K562 (cell line): ENCODE measurements at regions not wholly inside any gene's neighbourhood (a gene's known extent, or its start where the extent isn't known, plus 50 kb on each side); places are given as distances from the start of the nearest gene placed in this dataset.

Source experiments
- ATAC-seq: fragments of 200-7000 bp; cut with Tn5 transposase; 3 replicates; pipeline ENCODE4 v1.9.1; 2020; ENCODE audit warnings: moderate library complexity
- BruUV-seq: library from RNA; stranded (reverse); fragments of 400-500 nt; replicated peaks from 2 replicates; lab custom pipeline; 2021; lab: Mats Ljungman, UMichigan
- CTCF ChIA-PET: fragments of 300-600 bp; formaldehyde crosslinking; extraction: SDS; loops from one replicate; lab custom pipeline; 2021; ENCODE audit warnings: low intra/inter-chr PET ratio; lab: Yijun Ruan, JAX
- POLR2A ChIA-PET: fragments of 300-600, 350-650 bp; sonication (Branson Sonifier 250); formaldehyde crosslinking; extraction: SDS; loops from one replicate; lab custom pipeline; 2021; ENCODE audit warnings: antibody characterized with exemption, inconsistent platforms; lab: Yijun Ruan, JAX
- DNase-seq, 4 experiments: peaks; one replicate each; pipeline versions ENCODE4 v3.0.0 to v3.0.0-alpha.2; 2011 to 2018; ENCODE audit warnings: low spot score in 3 of 4, mixed read lengths in 3 of 4; ENCODE audit errors: extremely low read depth in 1 of 4
- FAIRE-seq: peaks from 2 replicates; lab custom pipeline; 2011; peaks lifted over from hg19 to GRCh38; lab: Jason Lieb, UNC
- H2AFZ ChIP-seq: 2 replicates; pipeline ENCODE4 v1.6.0; 2011; ENCODE audit warnings: low read depth, low read length, control low read depth, inconsistent platforms
- H3K27ac ChIP-seq: fragments of 200-600 bp; 3 replicates; pipeline ENCODE4 v1.8.0; 2011; ENCODE audit warnings: low read depth, mild to moderate bottlenecking, control low read depth, inconsistent platforms, low read length, moderate library complexity, mixed read lengths; ENCODE audit errors: extremely low read depth
- H3K27me3 ChIP-seq, 2 experiments: fragments of 300-600 bp in 1 of 2; 2 replicates in 1 of 2; 3 replicates in 1 of 2; pipeline versions ENCODE4 v1.6.0 to v1.8.0; 2011; ENCODE audit warnings: inconsistent platforms in 2 of 2, low read length in 2 of 2, mild to moderate bottlenecking in 1 of 2, mixed read lengths in 1 of 2, moderate library complexity in 1 of 2; ENCODE audit not compliant: control insufficient read depth in 2 of 2, insufficient read depth in 2 of 2
- H3K36me3 ChIP-seq: fragments of 300-600 bp; 3 replicates; pipeline ENCODE4 v1.8.0; 2011; ENCODE audit warnings: mild to moderate bottlenecking, low read length, inconsistent platforms; ENCODE audit not compliant: control insufficient read depth, insufficient read depth
- H3K4me1 ChIP-seq, 2 experiments: fragments of 200-600 bp in 1 of 2; replicated peaks in 1 of 2; 2 replicates in 1 of 2; 3 replicates in 1 of 2; pipeline versions ENCODE4 v1.5.1 to v1.8.0; 2011; ENCODE audit warnings: inconsistent platforms in 2 of 2, low read length in 2 of 2, mild to moderate bottlenecking in 1 of 2, mixed read lengths in 1 of 2, moderate library complexity in 1 of 2; ENCODE audit not compliant: control insufficient read depth in 2 of 2, insufficient read depth in 2 of 2
- H3K4me2 ChIP-seq: 2 replicates; pipeline ENCODE4 v1.6.1; 2011; ENCODE audit warnings: low read length, control low read depth, inconsistent platforms, mixed read lengths; ENCODE audit not compliant: insufficient read depth
- H3K4me3 ChIP-seq: fragments of 200-600 bp; sonication (generic), shearing (Covaris generic); 2 replicates; pipeline ENCODE4 v1.5.1; 2016; ENCODE audit warnings: control low read depth, inconsistent platforms
- H3K79me2 ChIP-seq: fragments of 200-600 bp; 3 replicates; pipeline ENCODE4 v1.8.0; 2011; ENCODE audit warnings: low read length, inconsistent platforms; ENCODE audit not compliant: control insufficient read depth, insufficient read depth
- H3K9ac ChIP-seq, 2 experiments: 2 replicates each; pipeline versions ENCODE4 v1.6.0 to v1.6.1; 2011; ENCODE audit warnings: low read depth in 2 of 2, low read length in 2 of 2, control low read depth in 1 of 2, inconsistent platforms in 1 of 2, mild to moderate bottlenecking in 1 of 2, mixed read lengths in 1 of 2; ENCODE audit not compliant: insufficient read depth in 1 of 2
- H3K9me1 ChIP-seq: one replicate; pipeline ENCODE4 v1.6.0; 2011; ENCODE audit warnings: inconsistent platforms, mild to moderate bottlenecking, low read length, moderate library complexity; ENCODE audit not compliant: control insufficient read depth, insufficient read depth
- H3K9me3 ChIP-seq: replicated peaks from 2 replicates; pipeline ENCODE4 v1.5.1; 2011; ENCODE audit warnings: low read depth, low read length, inconsistent platforms; ENCODE audit not compliant: control insufficient read depth, insufficient read depth
- H4K20me1 ChIP-seq: replicated peaks from 2 replicates; pipeline ENCODE4 v1.6.1; 2011; ENCODE audit warnings: low read length, inconsistent platforms, mixed read lengths; ENCODE audit not compliant: control insufficient read depth, insufficient read depth
- BMI1 ChIP-seq: fragments of 150-350 bp; IDR thresholded peaks from 2 replicates; pipeline ENCODE4 v1.6.1; 2014; ENCODE audit warnings: low read length
- C11orf30 ChIP-seq: fragments of 450-650 bp; IDR thresholded peaks from 2 replicates; pipeline ENCODE4 v1.6.1; 2016; ENCODE audit warnings: low read depth, mild to moderate bottlenecking
- MIER1 ChIP-seq: fragments of 450-650 bp; IDR thresholded peaks from 2 replicates; pipeline ENCODE4 v1.6.1; 2016; ENCODE audit warnings: antibody characterized with exemption, mild to moderate bottlenecking, low read depth
- MXI1 ChIP-seq: IDR thresholded peaks from 2 replicates; pipeline ENCODE4 v1.6.1; 2011; ENCODE audit warnings: low read depth, mild to moderate bottlenecking, improper control_type of control experiment, low read length
- NRF1 ChIP-seq, 2 experiments: fragments of 450-650 bp; IDR thresholded peaks in 1 of 2; conservative IDR thresholded peaks in 1 of 2; 2 replicates each; pipeline ENCODE4 v1.6.1; 2014; ENCODE audit warnings: mild to moderate bottlenecking in 2 of 2
- PKNOX1 ChIP-seq: fragments of 450-650 bp; IDR thresholded peaks from 2 replicates; pipeline ENCODE4 v1.6.1; 2016
- PPARD ChIP-seq: fragments of 250-450 bp; sonication (Bioruptor Pico); IDR thresholded peaks from 2 replicates; pipeline ENCODE4 v1.8.0; 2022; ENCODE audit warnings: inconsistent platforms, mild to moderate bottlenecking, moderate library complexity
- RBM17 ChIP-seq: fragments of 200-400 bp; formaldehyde crosslinking; IDR thresholded peaks from 2 replicates; pipeline ENCODE4 v1.6.1; 2017; ENCODE audit warnings: low read depth, mild to moderate bottlenecking, low read length, borderline replicate concordance
- RCOR1 ChIP-seq, 2 experiments: IDR thresholded peaks; 2 replicates each; pipeline ENCODE4 v1.6.1; 2012; ENCODE audit warnings: low read depth in 2 of 2, low read length in 2 of 2, borderline replicate concordance in 1 of 2, improper control_type of control experiment in 1 of 2
- SAFB ChIP-seq: fragments of 200-400 bp; formaldehyde crosslinking; IDR thresholded peaks from 2 replicates; pipeline ENCODE4 v1.6.1; 2017; ENCODE audit warnings: low read depth, low read length, borderline replicate concordance
- SIRT6 ChIP-seq: IDR thresholded peaks from one replicate; pipeline ENCODE4 v1.6.1; 2012; ENCODE audit warnings: low read depth, mild to moderate bottlenecking, control low read depth, inconsistent platforms, low read length, moderate library complexity
- SMAD3 ChIP-seq: fragments of 450-650 bp; formaldehyde crosslinking; conservative IDR thresholded peaks from 2 replicates; pipeline ENCODE4 v1.4.0; 2020; ENCODE audit warnings: mild to moderate bottlenecking
- SMARCA4 ChIP-seq: fragments of 450-650 bp; IDR thresholded peaks from 2 replicates; pipeline ENCODE4 v1.6.1; 2016
- TCF3 ChIP-seq: sonication (generic); formaldehyde crosslinking; IDR thresholded peaks from 2 replicates; pipeline ENCODE4 v1.4.0; 2020; ENCODE audit warnings: mild to moderate bottlenecking, missing genetic modification reagents
- ZNF146 ChIP-seq: IDR thresholded peaks from one replicate; pipeline ENCODE4 v1.6.1; 2018; ENCODE audit warnings: missing compliant biosample characterization; ENCODE audit not compliant: unreplicated experiment
- ZNF165 ChIP-seq: fragments of 250-450 bp; sonication (Bioruptor Pico); IDR thresholded peaks from 2 replicates; pipeline ENCODE4 v1.4.0; 2020; ENCODE audit warnings: borderline replicate concordance
- ZNF324 ChIP-seq: fragments of 250-450 bp; sonication (Bioruptor Pico); IDR thresholded peaks from 2 replicates; pipeline ENCODE4 v1.4.0; 2020; ENCODE audit warnings: mild to moderate bottlenecking
- WGBS: fragments of 100-300 bp; shearing (Covaris generic); methylation state at CpG from one replicate; pipeline ENCODE4 v1.1.6; 2016; ENCODE audit warnings: low coverage, mixed read lengths; ENCODE audit not compliant: insufficient coverage; ENCODE audit errors: missing lambda C conversion rate; 5-methylcytosine and 5-hydroxymethylcytosine counted together
- in situ Hi-C: fragments of 300-500 bp; cut with MboI; formaldehyde crosslinking; loops from 4 replicates; pipeline ENCODE4 v1.15.0; 2018; ENCODE audit warnings: inconsistent platforms, mixed read lengths
- intact Hi-C: fragments of 100-400 bp; cut with micrococcal nuclease; formaldehyde crosslinking; loops from 2 replicates; pipeline ENCODE4 v1.14.2; 2022

GRCh38 chr5:175060257-175060656 is 335.9 kb downstream of the MSX2 start:
- Histone ChIP-seq H3K9me3 (no peaks in the 10 kb centered on the region), H3K79me2 (no peaks in the 10 kb centered on the region), H3K27me3 (peaks cover 0 to 4% of the 10 kb centered on the region in 2 experiments; a peak in 2 of 5 replicates), H4K20me1 (no peaks in the 10 kb centered on the region), H3K4me3 (no peak overlapping the region)
- FAIRE-seq = no peak
- TF ChIP-seq SAFB (no peak), NRF1 (conservative IDR thresholded peaks at IDR 0.05 in 1 of 2, IDR thresholded peaks at IDR 0.05 in 1 of 2) (no peak), ZNF146 (CRISPR knock-in tag) (no peak), MXI1 (no peak), ZNF165 (no peak), PKNOX1 (no peak), C11orf30 (no peak), SMAD3 (CRISPR knock-in tag) (no peak), TCF3 (CRISPR knock-in tag) (no peak), PPARD (CRISPR knock-in tag) (no peak), MIER1 (no peak), RCOR1 (IDR thresholded peaks at IDR 0.05; ENCODE audit: borderline replicate concordance in 1 of 2, low read depth in 2 of 2, low read length in 2 of 2) (no peak), ZNF324 (CRISPR knock-in tag) (no peak), BMI1 (no peak), RBM17 (no peak), SMARCA4 (no peak), SIRT6 (no peak)
- TF ChIP-seq, all 486 proteins: peak for 0
- no TSS peak for BruUV-seq
- POLR2A ChIA-PET = no interaction called here
- intact Hi-C loops = no loop called here
- ATAC-seq (no peak), DNase-seq (no peak)
- Histone ChIP-seq H2AFZ (no peak overlapping the region), H3K4me1 (no peaks in the 10 kb centered on the region), H3K9me1 (no peaks in the 10 kb centered on the region), H3K9ac (no peak overlapping the region), H3K4me2 (no peak overlapping the region), H3K27ac (no peak overlapping the region), H3K36me3 (no peaks in the 10 kb centered on the region)
- in situ Hi-C loops = no loop called here
- CTCF ChIA-PET = no interaction called here
- 0% methylated on average over 2 of the region's 2 CpGs for WGBS
